CD14-positive monocyte (primary cell): ENCODE measurements at regions not wholly inside any gene's neighbourhood (a gene's known extent, or its start where the extent isn't known, plus 50 kb on each side); places are given as distances from the start of the nearest gene placed in this dataset.
A peak's percentile ranks its signal among the peaks of the same experiment; 100 is the strongest.

Experiments
- DNase-seq, 3 donors: peaks; one replicate each; pipeline ENCODE4 v3.0.0-alpha.2; 2011 to 2022
- H2AFZ ChIP-seq: 2 replicates; pipeline ENCODE4 v1.6.0; 2012; ENCODE audit warnings: mild to moderate bottlenecking, low read depth, low read length, inconsistent platforms; ENCODE audit not compliant: insufficient read depth, poor library complexity, severe bottlenecking
- H3K27ac ChIP-seq, 2 donors: 1 replicate in 1 of 2; 2 replicates in 1 of 2; pipeline ENCODE4 v1.5.1; 2012 to 2013; ENCODE audit warnings: low read length in 2 of 2, control low read depth in 1 of 2, inconsistent platforms in 1 of 2, low read depth in 1 of 2, mild to moderate bottlenecking in 1 of 2
- H3K27me3 ChIP-seq, 2 donors: one replicate each; pipeline versions ENCODE4 v1.6.0 to v1.6.1; 2011 to 2013; ENCODE audit warnings: low read length in 2 of 2; ENCODE audit not compliant: control insufficient read depth in 2 of 2, insufficient read depth in 2 of 2
- H3K36me3 ChIP-seq, 2 donors: replicated peaks in 1 of 2; 1 replicate in 1 of 2; 2 replicates in 1 of 2; pipeline versions ENCODE4 v1.5.1 to v1.6.1; 2012 to 2013; ENCODE audit warnings: low read length in 2 of 2, control low read depth in 1 of 2, inconsistent platforms in 1 of 2, mild to moderate bottlenecking in 1 of 2; ENCODE audit not compliant: insufficient read depth in 2 of 2, control insufficient read depth in 1 of 2
- H3K4me1 ChIP-seq, 2 donors: 1 replicate in 1 of 2; 2 replicates in 1 of 2; pipeline versions ENCODE4 v1.5.1 to v1.6.1; 2012 to 2013; ENCODE audit warnings: low read length in 2 of 2, control low read depth in 1 of 2, inconsistent platforms in 1 of 2, mild to moderate bottlenecking in 1 of 2, moderate library complexity in 1 of 2; ENCODE audit not compliant: insufficient read depth in 2 of 2, control insufficient read depth in 1 of 2
- H3K4me2 ChIP-seq: replicated peaks from 2 replicates; pipeline ENCODE3; 2012; ENCODE audit warnings: low read length, moderate library complexity, mild to moderate bottlenecking; ENCODE audit not compliant: poor library complexity, severe bottlenecking; ENCODE audit errors: extremely low read depth
- H3K4me3 ChIP-seq, 3 experiments: fragments of 200-600 bp in 1 of 3; sonication (generic) in 1 of 3; replicated peaks in 1 of 3; 1 replicate in 2 of 3; 2 replicates in 1 of 3; pipeline ENCODE4 v1.5.1; 2011 to 2013; ENCODE audit warnings: low read length in 3 of 3, mild to moderate bottlenecking in 3 of 3, control low read depth in 2 of 3, low read depth in 2 of 3, inconsistent platforms in 1 of 3, moderate library complexity in 1 of 3
- H3K79me2 ChIP-seq: 2 replicates; pipeline ENCODE4 v1.6.0; 2012; ENCODE audit warnings: mild to moderate bottlenecking, control low read depth, inconsistent platforms, low read length, moderate library complexity; ENCODE audit not compliant: insufficient read depth
- H3K9ac ChIP-seq: 2 replicates; pipeline ENCODE4 v1.6.0; 2017; ENCODE audit warnings: low read length, mild to moderate bottlenecking; ENCODE audit not compliant: insufficient read depth, poor library complexity, severe bottlenecking
- H3K9me3 ChIP-seq, 2 donors: replicated peaks in 1 of 2; 1 replicate in 1 of 2; 2 replicates in 1 of 2; pipeline versions ENCODE4 v1.5.1 to v1.6.1; 2012 to 2013; ENCODE audit warnings: low read length in 2 of 2, control low read depth in 1 of 2; ENCODE audit not compliant: control insufficient read depth in 1 of 2, insufficient read depth in 1 of 2
- H4K20me1 ChIP-seq: 2 replicates; pipeline ENCODE4 v1.6.0; 2012; ENCODE audit warnings: mild to moderate bottlenecking, low read length, control low read depth, moderate library complexity; ENCODE audit not compliant: insufficient read depth
- H3K27ac Mint-ChIP-seq, 7 donors: one replicate each; pipeline ENCODE4 v1.8.0; 2020; ENCODE audit warnings: mild to moderate bottlenecking in 7 of 7, mixed read lengths in 7 of 7, moderate library complexity in 6 of 7, inconsistent platforms in 2 of 7
- H3K27me3 Mint-ChIP-seq, 3 donors: one replicate each; pipeline ENCODE4 v1.8.0; 2021 to 2022; ENCODE audit warnings: low read depth in 3 of 3, mild to moderate bottlenecking in 3 of 3, mixed read lengths in 3 of 3, moderate library complexity in 3 of 3, inconsistent platforms in 1 of 3
- H3K36me3 Mint-ChIP-seq, 2 donors: one replicate each; pipeline ENCODE4 v1.8.0; 2020; ENCODE audit warnings: mixed read lengths in 2 of 2, inconsistent platforms in 1 of 2, mild to moderate bottlenecking in 1 of 2
- H3K4me1 Mint-ChIP-seq: one replicate; pipeline ENCODE4 v1.8.0; 2020; ENCODE audit warnings: mild to moderate bottlenecking, mixed read lengths
- H3K4me3 Mint-ChIP-seq, 2 donors: one replicate each; pipeline ENCODE4 v1.8.0; 2020; ENCODE audit warnings: mild to moderate bottlenecking in 2 of 2, mixed read lengths in 2 of 2, moderate library complexity in 1 of 2
- H3K9me3 Mint-ChIP-seq, 7 donors: one replicate each; pipeline ENCODE4 v1.8.0; 2020 to 2022; ENCODE audit warnings: mixed read lengths in 7 of 7, mild to moderate bottlenecking in 6 of 7, moderate library complexity in 6 of 7, inconsistent platforms in 2 of 7
- CTCF ChIP-seq: fragments of 200-600 bp; IDR thresholded peaks from one replicate; pipeline ENCODE4 v1.8.0; 2022; ENCODE audit warnings: antibody characterized with exemption, mild to moderate bottlenecking
- WGBS: methylation state at CpG from one replicate; pipeline ENCODE4 v1.1.5; 2013; ENCODE audit warnings: missing lambda C conversion rate; ENCODE audit not compliant: insufficient coverage; 5-methylcytosine and 5-hydroxymethylcytosine counted together
- intact Hi-C, 2 donors: fragments of 100-400 bp; cut with micrococcal nuclease; formaldehyde crosslinking; loops; one replicate each; pipeline versions ENCODE4 v1.15.0 to v1.15.1; 2023

GRCh38 chr4:86529436-86529835 is 64.7 kb upstream of the PTPN13 start:
- Histone ChIP-seq H3K27ac (no peak overlapping the region), H3K79me2 (no peaks in the 10 kb centered on the region), H3K4me3 (no peak overlapping the region), H3K9ac (no peak overlapping the region), H3K4me1 (no peaks in the 10 kb centered on the region), H3K27me3 (no peaks in the 10 kb centered on the region), H3K4me2 (no peak overlapping the region), H2AFZ (no peak overlapping the region), H3K36me3 (no peaks in the 10 kb centered on the region), H4K20me1 (no peaks in the 10 kb centered on the region), H3K9me3 (no peaks in the 10 kb centered on the region)
- Mint-ChIP-seq H3K9me3 (no peaks in the 10 kb centered on the region), H3K27me3 (peaks cover 0 to 6% (median 0%) of the 10 kb centered on the region in 3 donors), H3K4me1 (peaks cover 2% of the 10 kb centered on the region), H3K36me3 (no peaks in the 10 kb centered on the region), H3K27ac (peak overlapping the region in 1 of 7 donors; percentile 23), H3K4me3 (no peak overlapping the region)
- intact Hi-C loops, result no loop called here
- TF ChIP-seq CTCF, result no peak
- DNase-seq, result no peak
- WGBS, result no CpG with 5 or more reads among the region's 2 CpGs

GRCh38 chr4:86530183-86530582 is 63.9 kb upstream of the PTPN13 start:
- H3K9me3 ChIP-seq, result no peaks in the 10 kb centered on the region
- intact Hi-C loops, result no loop called here
- no peak for TF ChIP-seq CTCF
- no peaks in the 10 kb centered on the region for H3K4me1 ChIP-seq
- H4K20me1 ChIP-seq, result no peaks in the 10 kb centered on the region
- 80% methylated on average over 1 of the region's 1 CpG for WGBS
- DNase-seq, result no peak
- H3K27me3 Mint-ChIP-seq, result peaks cover 0 to 5% (median 0%) of the 10 kb centered on the region in 3 donors
- no peak overlapping the region for H3K4me3 ChIP-seq
- no peak overlapping the region for H3K4me3 Mint-ChIP-seq
- H3K36me3 ChIP-seq, result no peaks in the 10 kb centered on the region
- H3K4me2 ChIP-seq, result no peak overlapping the region
- no peak overlapping the region for H3K27ac Mint-ChIP-seq
- no peak overlapping the region for H3K27ac ChIP-seq
- no peaks in the 10 kb centered on the region for H3K9me3 Mint-ChIP-seq
- no peaks in the 10 kb centered on the region for H3K27me3 ChIP-seq
- no peak overlapping the region for H3K9ac ChIP-seq
- peaks cover 2% of the 10 kb centered on the region for H3K4me1 Mint-ChIP-seq
- no peak overlapping the region for H2AFZ ChIP-seq
- H3K79me2 ChIP-seq, result no peaks in the 10 kb centered on the region
- H3K36me3 Mint-ChIP-seq, result no peaks in the 10 kb centered on the region
